Stimulated activated CD4-positive, alpha-beta T cell treated with anti-CD3 and anti-CD28 coated beads, Interleukin-4, amount 100 ng/mL, for 48 hours (primary cell): ENCODE measurements at regions not wholly inside any gene's neighbourhood (a gene's known extent, or its start where the extent isn't known, plus 50 kb on each side); places are given as distances from the start of the nearest gene placed in this dataset.

Source experiments
- DNase-seq, 2 donors: peaks; one replicate each; pipeline ENCODE4 v3.0.0-alpha.2; 2020; ENCODE audit warnings: low read depth in 2 of 2

- no peak for DNase-seq
These were observed 198.0 kb upstream of the LEF1 start for GRCh38 chr4:108366716-108367115.

GRCh38 chr4:108365551-108365950 is 196.8 kb upstream of the LEF1 start:
- no peak for DNase-seq

GRCh38 chr4:108361886-108362285 is 193.2 kb upstream of the LEF1 start:
- DNase-seq: no peak

- DNase-seq: no peak
These were observed 192.7 kb upstream of the LEF1 start for GRCh38 chr4:108361446-108361820.

GRCh38 chr4:108360754-108361445 is 192.2 kb upstream of the LEF1 start:
- no peak for DNase-seq

- DNase-seq: no peak
These were observed 191.4 kb upstream of the LEF1 start for GRCh38 chr4:108359986-108360681.

GRCh38 chr4:108359130-108359985 is 190.6 kb upstream of the LEF1 start:
- no peak for DNase-seq

- DNase-seq: no peak
These were observed 187.3 kb upstream of the LEF1 start for GRCh38 chr4:108355902-108356535.

GRCh38 chr4:108355186-108355901 is 186.6 kb upstream of the LEF1 start:
- DNase-seq: no peak

GRCh38 chr4:108352664-108353308 is 184.1 kb upstream of the LEF1 start:
- DNase-seq: no peak

- no peak for DNase-seq
These were observed 183.1 kb upstream of the LEF1 start for GRCh38 chr4:108351791-108352190.

GRCh38 chr4:108350332-108350731 is 181.6 kb upstream of the LEF1 start:
- no peak for DNase-seq

GRCh38 chr4:108346818-108347210 is 178.1 kb upstream of the LEF1 start:
- no peak for DNase-seq

GRCh38 chr4:108345862-108346817 is 177.4 kb upstream of the LEF1 start:
- DNase-seq: no peak

GRCh38 chr4:108342325-108342970 is 173.7 kb upstream of the LEF1 start:
- no peak for DNase-seq

GRCh38 chr4:108337923-108338322 is 169.2 kb upstream of the LEF1 start:
- no peak for DNase-seq

- no peak for DNase-seq
These were observed 167.3 kb upstream of the LEF1 start for GRCh38 chr4:108336076-108336475.

GRCh38 chr4:108335081-108335480 is 166.3 kb upstream of the LEF1 start:
- no peak for DNase-seq

GRCh38 chr4:108334031-108334430 is 165.3 kb upstream of the LEF1 start:
- DNase-seq: no peak
